ENCODE measurements at regions not wholly inside any gene's neighbourhood (a gene's known extent, or its start where the extent isn't known, plus 50 kb on each side); places are given as distances from the start of the nearest gene placed in this dataset.

GRCh38 chr4:53712408-53713020, 121.2 kb upstream of the LNX1 start:
- no peaks in the 10 kb centered on the region for H3K36me3 ChIP-seq (ENCODE audit: control insufficient read depth in 1 of 2, insufficient read depth in 2 of 2, low read length in 2 of 2)
- H3K9ac ChIP-seq (ENCODE audit: low read length) = no peak overlapping the region
- ChIA-PET POLR2A (no interaction called here), RAD21 (ENCODE audit: low non-redundant PET in 1 of 2, low total read pairs in 2 of 2, uncharacterized antibody in 2 of 2, unreplicated experiment in 2 of 2) (no interaction called here), CTCF (interaction anchor here (1.6 kb wide), 1 partner anchor 10 kb away, joined by 7 read pairs; no protein-coding TSS in a partner anchor)
- H3K4me3 ChIP-seq (replicated peaks in 1 of 2; ENCODE audit: low read depth in 1 of 2, low read length in 2 of 2) = no peak overlapping the region
- intact Hi-C loops (cut with micrococcal nuclease) = loop anchor here (10.0 kb wide), 1 partner anchor 58 kb away; no protein-coding TSS in a partner anchor
- no peak overlapping the region for H2AFZ ChIP-seq (ENCODE audit: low read depth, low read length, poor library complexity, severe bottlenecking)
- no peaks in the 10 kb centered on the region for H3K9me3 ChIP-seq (ENCODE audit: control insufficient read depth in 1 of 2, insufficient read depth in 1 of 2, low read depth in 1 of 2, low read length in 2 of 2)
- TF ChIP-seq EGR1 (IDR thresholded peaks at IDR 0.05; ENCODE audit: low read depth) = no peak
- TF ChIP-seq EZH2phosphoT487 (IDR thresholded peaks at IDR 0.05; ENCODE audit: borderline replicate concordance) = no peak
- no TSS peak for BruUV-seq (replicated peaks)
- H3K79me2 ChIP-seq (ENCODE audit: insufficient read depth, low read length) = no peaks in the 10 kb centered on the region
- DNase-seq (ENCODE audit: low read depth, low spot score) (no peak), ATAC-seq (no peak)
- H3K27ac ChIP-seq (ENCODE audit: low read depth, low read length) = no peak overlapping the region
- no peaks in the 10 kb centered on the region for H3K9me2 ChIP-seq (ENCODE audit: insufficient read depth)
- H3K4me1 ChIP-seq (ENCODE audit: control insufficient read depth in 1 of 2, insufficient read depth in 2 of 2, low read length in 2 of 2) = no peaks in the 10 kb centered on the region
- H3K4me2 ChIP-seq (ENCODE audit: low read length) = no peak overlapping the region
- no peaks in the 10 kb centered on the region for H4K20me1 ChIP-seq (ENCODE audit: insufficient read depth)
- H3K27me3 ChIP-seq (ENCODE audit: insufficient read depth, low read length) = peaks cover 22% of the 10 kb centered on the region

- H3K27ac ChIP-seq (ENCODE audit: low read depth, low read length) = no peak overlapping the region
- BruUV-seq (replicated peaks) = no TSS peak
- RAD21 ChIA-PET (ENCODE audit: low non-redundant PET in 1 of 2, low total read pairs in 2 of 2, uncharacterized antibody in 2 of 2, unreplicated experiment in 2 of 2) = no interaction called here
- no peak overlapping the region for H2AFZ ChIP-seq (ENCODE audit: low read depth, low read length, poor library complexity, severe bottlenecking)
- H4K20me1 ChIP-seq (ENCODE audit: insufficient read depth) = no peaks in the 10 kb centered on the region
- H3K4me2 ChIP-seq (ENCODE audit: low read length) = no peak overlapping the region
- peaks cover 16% of the 10 kb centered on the region for H3K27me3 ChIP-seq (ENCODE audit: insufficient read depth, low read length)
- H3K9me2 ChIP-seq (ENCODE audit: insufficient read depth) = no peaks in the 10 kb centered on the region
- no peaks in the 10 kb centered on the region for H3K4me1 ChIP-seq (ENCODE audit: control insufficient read depth in 1 of 2, insufficient read depth in 2 of 2, low read length in 2 of 2)
- no peaks in the 10 kb centered on the region for H3K36me3 ChIP-seq (ENCODE audit: control insufficient read depth in 1 of 2, insufficient read depth in 2 of 2, low read length in 2 of 2)
- DNase-seq (ENCODE audit: low read depth, low spot score) = no peak
- no peaks in the 10 kb centered on the region for H3K9me3 ChIP-seq (ENCODE audit: control insufficient read depth in 1 of 2, insufficient read depth in 1 of 2, low read depth in 1 of 2, low read length in 2 of 2)
- CTCF ChIA-PET = interaction anchor here (1.6 kb wide), 1 partner anchor 9 kb away, joined by 7 read pairs; no protein-coding TSS in a partner anchor
- H3K4me3 ChIP-seq (replicated peaks in 1 of 2; ENCODE audit: low read depth in 1 of 2, low read length in 2 of 2) = no peak overlapping the region
- H3K79me2 ChIP-seq (ENCODE audit: insufficient read depth, low read length) = no peaks in the 10 kb centered on the region
- TF ChIP-seq SIN3A (IDR thresholded peaks at IDR 0.05; ENCODE audit: low read depth) (no peak), POLR2A (IDR thresholded peaks at IDR 0.05; ENCODE audit: borderline replicate concordance, extremely low read depth, insufficient read depth, insufficient read length) (no peak), TCF7L2 (IDR thresholded peaks at IDR 0.05; ENCODE audit: borderline replicate concordance, extremely low read depth, insufficient read depth, insufficient read length) (no peak), EZH2 (IDR thresholded peaks at IDR 0.05) (no peak), ELF1 (IDR thresholded peaks at IDR 0.05; ENCODE audit: borderline replicate concordance, low read depth) (no peak), EZH2phosphoT487 (IDR thresholded peaks at IDR 0.05; ENCODE audit: borderline replicate concordance) (no peak)
- H3K9ac ChIP-seq (ENCODE audit: low read length) = no peak overlapping the region
- ATAC-seq = no peak
- POLR2A ChIA-PET = no interaction called here
- intact Hi-C loops (cut with micrococcal nuclease) = loop anchor here (10.0 kb wide), 1 partner anchor 57 kb away; no protein-coding TSS in a partner anchor
Observed at GRCh38 chr4:53711926-53712325, 120.6 kb upstream of the LNX1 start.

Data from HCT116 (cell line).